Activated CD8-positive, alpha-beta memory T cell treated with anti-CD3 and anti-CD28 coated beads for 4 hours (primary cell): ENCODE measurements at regions not wholly inside any gene's neighbourhood (a gene's known extent, or its start where the extent isn't known, plus 50 kb on each side); places are given as distances from the start of the nearest gene placed in this dataset.
A peak's percentile ranks its signal among the peaks of the same experiment; 100 is the strongest.

Experiments used
- DNase-seq, 2 donors: peaks; one replicate each; pipeline ENCODE4 v3.0.0-alpha.2; 2020; ENCODE audit warnings: low read depth in 2 of 2

- DNase-seq: no peak
Measured at GRCh38 chr2:196224756-196225155, 53.4 kb upstream of the STK17B start.

GRCh38 chr2:196225213-196225612 is 53.8 kb upstream of the STK17B start:
- DNase-seq: no peak

GRCh38 chr2:196226058-196226706 is 54.8 kb upstream of the STK17B start:
- DNase-seq: no peak

- no peak for DNase-seq
Measured at GRCh38 chr2:196226707-196227065, 55.3 kb upstream of the STK17B start.

GRCh38 chr2:196229013-196229412 is 57.6 kb upstream of the STK17B start:
- DNase-seq: no peak

DNA sequence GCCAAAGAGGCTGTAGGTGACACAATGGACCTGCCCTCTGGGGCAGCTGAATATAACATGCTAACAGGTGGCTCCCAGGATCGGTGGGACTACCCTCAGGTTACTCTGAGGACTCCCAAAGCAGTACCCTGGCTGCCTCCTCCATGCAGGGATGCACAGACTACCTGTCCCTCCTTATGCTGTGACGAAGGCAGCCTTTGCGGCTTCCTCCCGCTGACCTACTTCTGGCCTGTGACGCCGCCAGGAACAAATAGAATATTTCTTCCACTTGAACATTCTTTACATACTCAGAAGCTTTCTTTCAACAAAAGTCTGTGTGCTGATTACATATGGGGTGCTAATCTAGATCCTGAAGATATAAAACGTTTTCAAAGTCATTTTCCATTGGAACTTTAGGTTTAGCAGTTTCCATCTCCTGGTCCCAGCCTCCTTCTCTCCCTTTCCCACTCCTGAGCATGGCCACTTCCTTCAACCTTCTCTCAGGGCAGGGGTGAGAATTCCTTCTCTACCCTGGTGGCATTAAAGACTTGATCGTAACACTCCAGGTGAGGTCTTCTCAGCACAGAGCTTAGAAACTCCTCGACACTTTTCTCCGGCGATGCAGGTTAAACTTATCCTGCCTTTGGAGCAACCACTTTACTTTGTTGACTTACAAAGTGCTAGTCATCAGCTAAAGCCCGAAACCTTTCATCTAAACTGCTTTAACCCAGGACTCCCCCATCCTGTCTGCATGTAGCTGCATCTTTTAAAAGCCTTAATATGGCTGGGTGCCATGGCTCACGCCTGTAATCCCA is 58.9 kb upstream of the STK17B start:
- no peak for DNase-seq

GRCh38 chr2:196233021-196233804 is 61.8 kb upstream of the STK17B start:
- no peak for DNase-seq

DNA sequence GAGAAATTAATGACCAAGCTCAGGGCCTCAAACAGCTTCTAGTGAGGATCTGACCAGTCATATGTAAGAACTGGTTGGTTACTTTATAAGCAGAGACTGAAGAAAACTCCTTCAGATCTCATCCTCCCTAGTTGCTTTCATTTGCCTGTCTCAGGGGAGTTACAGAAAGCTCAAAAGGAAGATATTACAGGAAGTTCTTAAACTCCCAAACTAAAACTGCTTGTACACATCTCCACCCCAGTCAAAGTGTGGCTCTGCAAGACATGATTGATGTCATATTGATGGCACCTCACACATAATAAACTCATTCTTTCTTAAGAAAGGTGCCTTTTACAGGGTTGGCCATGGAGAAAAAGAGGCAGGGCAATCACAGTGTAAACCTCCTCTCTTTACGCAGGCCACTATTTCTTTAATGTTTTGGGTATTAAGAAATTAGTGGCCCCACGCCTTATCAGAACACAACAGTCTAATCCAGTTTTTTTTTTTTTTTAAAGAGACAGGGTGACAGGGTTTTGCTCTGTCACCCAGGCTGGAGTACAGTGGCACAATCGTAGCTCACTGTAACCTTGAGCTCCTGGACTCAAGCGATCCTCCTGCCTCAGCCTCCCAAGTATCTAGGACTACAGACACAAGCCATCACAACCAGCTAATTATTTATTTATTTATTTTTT is 62.6 kb upstream of the STK17B start:
- DNase-seq: no peak

DNA sequence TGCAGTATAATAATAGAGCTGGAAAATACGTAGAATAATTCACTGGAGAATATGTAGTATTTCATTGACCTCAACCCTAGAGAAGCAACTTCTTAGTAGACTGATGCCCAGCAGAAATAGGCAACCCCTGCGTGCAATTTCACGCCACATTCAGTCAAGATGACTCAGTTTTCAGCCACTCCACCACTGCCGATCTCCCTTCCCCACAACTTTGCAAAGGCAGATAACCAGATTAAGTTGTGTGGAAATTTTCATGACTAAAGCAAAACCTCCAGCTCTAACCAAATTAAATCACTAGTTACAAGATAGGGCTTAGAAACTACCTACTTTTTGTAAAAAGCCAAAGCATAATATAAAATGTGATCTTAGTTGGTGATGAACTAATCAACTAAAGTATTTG is 63.3 kb upstream of the STK17B start:
- peak; percentile 32 to 41 for DNase-seq

- DNase-seq: no peak
Measured at GRCh38 chr2:196238836-196239380, 67.5 kb upstream of the STK17B start.

DNA sequence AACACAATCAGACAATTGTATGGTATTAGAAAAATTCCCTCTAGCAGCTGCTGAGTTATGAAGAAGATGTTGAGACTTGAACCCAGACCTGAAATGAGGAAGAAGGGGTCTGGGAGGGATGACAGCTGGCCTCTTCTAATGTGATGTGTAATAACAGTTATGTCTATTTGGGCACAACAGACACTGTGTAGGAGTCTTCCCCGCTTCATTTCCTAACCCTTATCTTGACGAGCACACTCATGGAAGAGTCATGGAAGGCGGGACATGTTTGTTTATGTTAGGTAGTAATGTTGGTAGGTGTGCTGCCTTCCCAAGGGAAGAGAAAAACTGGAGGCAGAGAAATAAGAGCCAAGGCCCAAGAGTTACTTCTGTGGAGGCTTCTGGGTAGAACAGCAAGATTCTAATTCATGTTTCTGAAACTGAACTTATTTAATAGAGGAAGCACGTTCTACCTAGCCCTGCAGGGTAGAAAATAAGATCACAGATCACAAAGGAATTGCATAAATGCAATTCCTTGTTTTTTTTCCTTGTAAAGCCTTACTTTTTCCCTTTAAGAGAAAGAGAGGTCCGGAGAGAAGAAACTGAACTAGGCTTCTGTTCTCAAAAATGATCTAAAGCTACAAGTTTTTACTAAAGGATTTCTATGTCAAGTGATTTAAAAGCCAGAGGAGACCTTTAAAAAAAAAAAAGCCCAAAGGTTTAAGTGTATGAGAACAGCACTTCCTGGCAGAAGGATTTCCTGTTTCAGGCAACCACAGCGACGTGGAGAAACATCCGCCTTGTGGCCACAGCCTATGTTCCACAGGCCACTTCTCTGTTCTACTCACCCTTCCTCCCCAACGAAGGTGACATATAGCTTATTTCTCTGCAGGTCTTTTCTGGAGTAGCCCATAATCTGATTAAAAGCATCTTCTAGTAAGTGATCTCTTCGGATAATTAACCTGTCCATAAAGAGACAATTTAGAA is 68.5 kb upstream of the STK17B start:
- peak; percentile 58 to 75 for DNase-seq

DNA sequence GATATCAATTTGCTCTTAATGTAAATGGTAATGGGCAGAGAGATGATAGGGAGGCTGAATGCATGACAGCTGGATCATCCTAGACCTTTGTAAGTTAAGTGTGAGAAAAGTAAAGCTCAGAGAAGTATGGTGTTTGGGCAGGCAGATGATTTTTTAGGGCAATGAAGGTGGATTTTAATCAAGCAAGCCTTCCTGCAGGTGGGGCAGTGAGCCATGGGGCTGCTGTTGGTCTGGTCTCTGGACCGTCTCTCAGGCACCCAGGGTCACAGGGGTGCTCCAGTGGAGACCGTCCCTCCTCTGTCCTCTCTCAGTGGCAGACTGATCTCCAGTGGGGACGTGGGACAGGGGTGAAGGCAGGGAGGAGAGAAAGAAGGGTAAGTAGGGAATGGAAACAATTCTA is 69.8 kb upstream of the STK17B start:
- no peak for DNase-seq

DNA sequence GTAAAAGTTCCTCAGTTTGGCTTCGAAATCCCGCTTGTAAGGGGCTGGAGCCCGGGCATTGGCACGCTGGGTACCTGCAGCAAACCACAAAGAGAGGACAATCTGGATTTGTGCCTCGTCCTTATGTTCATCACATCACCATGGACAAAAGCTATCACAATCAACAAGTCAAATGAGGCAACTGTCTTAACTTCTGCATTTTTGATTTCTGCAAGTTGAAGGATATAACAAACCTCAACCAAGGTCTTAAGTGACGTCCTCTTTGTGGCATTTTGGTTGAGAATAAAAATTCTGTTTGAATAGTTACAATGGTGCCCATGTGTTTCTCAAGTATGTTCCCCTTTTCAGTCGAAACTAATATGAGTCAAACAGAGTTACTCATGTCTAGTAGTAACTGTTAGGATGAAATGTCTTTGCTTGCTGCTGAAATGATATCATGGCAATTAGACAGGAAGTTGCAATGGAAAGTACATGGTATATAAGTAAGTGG is 70.8 kb upstream of the STK17B start:
- no peak for DNase-seq

DNA sequence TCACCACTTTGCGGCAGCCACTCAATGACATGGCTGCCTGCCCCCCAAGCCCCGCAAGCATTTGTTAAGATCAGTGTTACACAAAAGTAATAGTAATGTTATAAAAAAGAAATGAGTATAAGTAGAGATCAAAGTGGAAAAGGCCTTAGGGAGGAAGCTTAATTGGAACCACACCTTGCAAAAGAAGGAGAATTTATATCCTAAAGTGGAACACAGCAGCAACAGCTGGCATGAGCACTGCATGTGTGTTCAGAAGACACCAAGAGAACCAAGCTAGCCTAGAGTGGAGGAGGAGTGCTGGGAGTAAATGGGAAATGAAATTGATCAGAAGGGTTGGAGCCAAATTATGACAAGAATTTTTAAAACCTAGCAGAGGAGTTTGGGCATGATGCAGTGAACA is 73.1 kb upstream of the STK17B start:
- DNase-seq: no peak

GRCh38 chr2:196244966-196245365 is 73.6 kb upstream of the STK17B start:
- DNase-seq: no peak

GRCh38 chr2:196245378-196246140 is 74.2 kb upstream of the STK17B start:
- DNase-seq: no peak

DNA sequence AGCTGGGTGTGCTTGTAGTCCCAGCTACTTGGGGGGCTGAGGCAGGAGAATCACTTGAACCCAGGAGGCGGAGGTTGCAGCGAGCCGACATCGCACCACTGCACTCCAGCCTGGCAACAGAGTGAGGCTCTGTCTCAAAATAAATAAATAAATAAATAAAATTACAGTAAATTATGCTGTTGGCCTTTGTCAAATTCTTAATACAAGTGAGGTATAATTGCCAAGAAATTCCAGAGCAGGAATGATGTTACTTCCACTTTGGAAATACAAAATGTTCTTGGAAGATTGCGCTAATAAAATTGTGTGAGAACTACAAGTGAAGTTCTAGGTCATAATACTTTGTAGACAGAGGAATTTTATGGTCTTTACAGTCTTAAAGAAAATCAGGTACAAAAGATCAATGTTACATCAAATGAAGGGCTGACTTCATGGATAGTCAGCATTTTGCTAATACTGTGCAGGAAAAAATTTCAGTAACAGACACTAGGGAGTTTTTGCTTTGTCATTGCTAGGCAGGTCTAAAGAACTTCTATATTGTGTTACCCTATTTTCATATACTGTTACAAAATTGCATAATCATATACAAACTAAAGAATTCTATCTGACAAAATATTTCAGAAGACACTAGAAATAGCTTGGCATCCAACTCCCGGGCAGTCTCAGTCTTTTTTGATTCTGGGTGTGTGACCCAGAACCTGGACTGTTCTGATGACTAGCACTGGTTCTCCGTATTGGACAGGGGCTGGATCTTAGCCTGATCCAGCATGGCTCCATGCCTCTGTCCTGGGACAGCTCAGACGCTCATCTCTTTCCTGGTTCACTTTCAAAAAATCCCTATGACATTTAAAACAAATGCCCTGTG is 76.0 kb upstream of the STK17B start:
- no peak for DNase-seq

DNA sequence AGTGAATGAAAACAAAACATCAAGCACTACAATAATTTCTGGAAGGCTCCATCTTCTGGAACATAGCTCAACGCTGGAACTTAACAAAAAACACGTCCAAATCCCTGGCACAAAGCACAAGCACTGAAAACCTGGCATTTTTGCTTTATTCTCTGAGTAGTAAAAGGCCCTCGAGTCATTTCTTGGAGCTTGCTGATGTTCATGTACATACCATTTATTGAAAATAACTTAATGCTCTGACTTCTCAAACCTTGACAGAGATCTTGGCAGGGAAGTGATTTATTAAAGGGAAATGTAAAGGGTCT is 76.5 kb upstream of the STK17B start:
- DNase-seq: no peak

- DNase-seq: no peak
Measured at GRCh38 chr2:196248467-196249094, 77.2 kb upstream of the STK17B start.
